SIG-M5 (cell line): ENCODE measurements at regions not wholly inside any gene's neighbourhood (a gene's known extent, or its start where the extent isn't known, plus 50 kb on each side); places are given as distances from the start of the nearest gene placed in this dataset.

Source experiments
- DNase-seq: peaks from one replicate; lab custom pipeline; 2025; lab: John Stamatoyannopoulos, UW

GRCh38 chr14:82719617-82720016, 1186.0 kb upstream of the SEL1L start:
- DNase-seq, result no peak

GRCh38 chr14:82720431-82720830, 1186.8 kb upstream of the SEL1L start:
- no peak for DNase-seq

- no peak for DNase-seq
These were observed 1187.3 kb upstream of the SEL1L start for GRCh38 chr14:82720946-82721345.

GRCh38 chr14:82724316-82724715, 1190.7 kb upstream of the SEL1L start:
- DNase-seq, result no peak

- no peak for DNase-seq
These were observed 1191.6 kb upstream of the SEL1L start for GRCh38 chr14:82725213-82725612.

GRCh38 chr14:82731526-82731925, 1197.9 kb upstream of the SEL1L start:
- DNase-seq, result no peak

GRCh38 chr14:82740547-82740946, 1206.9 kb upstream of the SEL1L start:
- DNase-seq, result no peak

- DNase-seq, result no peak
These were observed 1221.8 kb upstream of the SEL1L start for GRCh38 chr14:82755476-82755875.

GRCh38 chr14:82755923-82756322, 1222.3 kb upstream of the SEL1L start:
- DNase-seq, result no peak

- no peak for DNase-seq
These were observed 1224.1 kb upstream of the SEL1L start for GRCh38 chr14:82757776-82758175.

GRCh38 chr14:82759656-82760055, 1226.0 kb upstream of the SEL1L start:
- DNase-seq, result no peak

- DNase-seq, result no peak
These were observed 1232.5 kb upstream of the SEL1L start for GRCh38 chr14:82766123-82766522.

- DNase-seq, result no peak
These were observed 1233.3 kb upstream of the SEL1L start for GRCh38 chr14:82766996-82767395.

GRCh38 chr14:82776958-82777357, 1243.3 kb upstream of the SEL1L start:
- DNase-seq, result no peak

GRCh38 chr14:82778008-82778590, 1244.4 kb upstream of the SEL1L start:
- DNase-seq, result no peak

GRCh38 chr14:82778601-82779000, 1244.9 kb upstream of the SEL1L start:
- DNase-seq, result no peak

GRCh38 chr14:82779301-82779700, 1245.6 kb upstream of the SEL1L start:
- no peak for DNase-seq

- DNase-seq, result no peak
These were observed 1252.3 kb upstream of the SEL1L start for GRCh38 chr14:82785756-82786482.

GRCh38 chr14:82786483-82786880, 1252.8 kb upstream of the SEL1L start:
- no peak for DNase-seq

- no peak for DNase-seq
These were observed 1262.4 kb upstream of the SEL1L start for GRCh38 chr14:82796086-82796485.

GRCh38 chr14:82798276-82798675, 1264.6 kb upstream of the SEL1L start:
- DNase-seq, result no peak

GRCh38 chr14:82805892-82806825, 1272.5 kb upstream of the SEL1L start:
- DNase-seq, result no peak

GRCh38 chr14:82811246-82811645, 1277.6 kb upstream of the SEL1L start:
- DNase-seq, result no peak
